Endodermal cell (in vitro differentiated cells): ENCODE measurements at regions not wholly inside any gene's neighbourhood (a gene's known extent, or its start where the extent isn't known, plus 50 kb on each side); places are given as distances from the start of the nearest gene placed in this dataset.

Experiments used
- DNase-seq: peaks from one replicate; pipeline ENCODE4 v3.0.0-alpha.2; 2017
- H3K27ac ChIP-seq: 2 replicates; pipeline ENCODE4 v1.5.1; 2013; ENCODE audit warnings: mild to moderate bottlenecking, low read depth, low read length, moderate library complexity
- H3K27me3 ChIP-seq: 2 replicates; pipeline ENCODE4 v1.6.1; 2013; ENCODE audit warnings: mild to moderate bottlenecking, low read length, moderate library complexity; ENCODE audit not compliant: insufficient read depth, control insufficient read depth, poor library complexity, severe bottlenecking
- H3K36me3 ChIP-seq: 2 replicates; pipeline ENCODE4 v1.7.0; 2013; ENCODE audit warnings: mild to moderate bottlenecking, low read length, moderate library complexity; ENCODE audit not compliant: control insufficient read depth, insufficient read depth
- H3K4me1 ChIP-seq: one replicate; pipeline ENCODE4 v1.7.0; 2013; ENCODE audit warnings: low read length; ENCODE audit not compliant: control insufficient read depth, insufficient read depth
- H3K4me3 ChIP-seq: 2 replicates; pipeline ENCODE4 v1.5.1; 2013; ENCODE audit warnings: mild to moderate bottlenecking, low read length, moderate library complexity
- H3K9ac ChIP-seq: 2 replicates; pipeline ENCODE4 v1.6.1; 2013; ENCODE audit warnings: mild to moderate bottlenecking, low read length, moderate library complexity; ENCODE audit not compliant: poor library complexity, severe bottlenecking; ENCODE audit errors: extremely low read depth
- H3K9me3 ChIP-seq: 2 replicates; pipeline ENCODE4 v1.6.1; 2013; ENCODE audit warnings: mild to moderate bottlenecking, low read length, moderate library complexity; ENCODE audit not compliant: control insufficient read depth
- H3K27ac Mint-ChIP-seq: 2 replicates; pipeline ENCODE4 v1.8.0; 2020; ENCODE audit warnings: mixed read lengths
- H3K27me3 Mint-ChIP-seq: 2 replicates; pipeline ENCODE4 v1.8.0; 2021; ENCODE audit warnings: mild to moderate bottlenecking, mixed read lengths; ENCODE audit not compliant: insufficient read depth
- H3K36me3 Mint-ChIP-seq: 2 replicates; pipeline ENCODE4 v1.8.0; 2020; ENCODE audit warnings: low read depth, mixed read lengths
- H3K4me1 Mint-ChIP-seq: 2 replicates; pipeline ENCODE4 v1.8.0; 2020; ENCODE audit warnings: mixed read lengths
- H3K4me3 Mint-ChIP-seq: 2 replicates; pipeline ENCODE4 v1.8.0; 2020; ENCODE audit warnings: mild to moderate bottlenecking, moderate library complexity, mixed read lengths
- H3K9me3 Mint-ChIP-seq: 2 replicates; pipeline ENCODE4 v1.8.0; 2020; ENCODE audit warnings: mild to moderate bottlenecking, mixed read lengths
- WGBS, 2 experiments: methylation state at CpG; one replicate each; pipeline versions ENCODE4 v1.1.5 to v1.1.7; 2013; ENCODE audit warnings: missing lambda C conversion rate in 2 of 2, mixed read lengths in 1 of 2; ENCODE audit not compliant: insufficient coverage in 1 of 2, insufficient read length in 1 of 2; 5-methylcytosine and 5-hydroxymethylcytosine counted together
- TF ChIP-seq, protein P1 (sequence below): fragments of 200-600 bp; sonication (generic); conservative IDR thresholded peaks from 2 replicates; pipeline ENCODE4 v1.5.0; 2021; ENCODE audit warnings: antibody characterized with exemption, mild to moderate bottlenecking

DNA sequence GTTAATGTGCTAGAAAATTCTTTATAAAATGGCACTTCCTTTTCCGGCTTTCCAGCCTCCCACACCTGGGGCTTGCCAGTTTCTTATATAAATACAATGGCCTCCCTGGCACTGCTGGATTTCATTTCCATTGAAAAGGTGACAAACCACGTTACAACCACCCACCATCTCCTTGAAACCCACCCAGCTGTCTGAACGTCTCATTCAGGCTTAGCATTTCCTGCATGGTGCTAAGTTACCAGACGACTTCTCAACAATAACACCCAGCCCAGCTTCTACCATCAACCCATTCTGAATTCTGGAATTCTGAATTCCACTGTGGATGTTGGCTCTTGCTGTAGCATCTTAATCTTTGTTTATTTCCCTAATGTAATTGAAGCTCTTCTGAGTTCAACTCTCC is 499.8 kb upstream of the CELF2 start:
- no peak overlapping the region for H3K4me3 Mint-ChIP-seq
- H3K9me3 Mint-ChIP-seq: no peaks in the 10 kb centered on the region
- H3K4me1 Mint-ChIP-seq: peaks cover 34% of the 10 kb centered on the region
- H3K9me3 ChIP-seq: no peaks in the 10 kb centered on the region
- H3K27me3 Mint-ChIP-seq: no peaks in the 10 kb centered on the region
- H3K27me3 ChIP-seq: no peaks in the 10 kb centered on the region
- no peak overlapping the region for H3K27ac Mint-ChIP-seq
- 78 to 90% methylated on average over 4 of the region's 4 CpGs for WGBS, 2 experiments
- no peak overlapping the region for H3K9ac ChIP-seq
- no peak overlapping the region for H3K27ac ChIP-seq
- H3K4me1 ChIP-seq: no peaks in the 10 kb centered on the region
- TF ChIP-seq, protein P1, sequence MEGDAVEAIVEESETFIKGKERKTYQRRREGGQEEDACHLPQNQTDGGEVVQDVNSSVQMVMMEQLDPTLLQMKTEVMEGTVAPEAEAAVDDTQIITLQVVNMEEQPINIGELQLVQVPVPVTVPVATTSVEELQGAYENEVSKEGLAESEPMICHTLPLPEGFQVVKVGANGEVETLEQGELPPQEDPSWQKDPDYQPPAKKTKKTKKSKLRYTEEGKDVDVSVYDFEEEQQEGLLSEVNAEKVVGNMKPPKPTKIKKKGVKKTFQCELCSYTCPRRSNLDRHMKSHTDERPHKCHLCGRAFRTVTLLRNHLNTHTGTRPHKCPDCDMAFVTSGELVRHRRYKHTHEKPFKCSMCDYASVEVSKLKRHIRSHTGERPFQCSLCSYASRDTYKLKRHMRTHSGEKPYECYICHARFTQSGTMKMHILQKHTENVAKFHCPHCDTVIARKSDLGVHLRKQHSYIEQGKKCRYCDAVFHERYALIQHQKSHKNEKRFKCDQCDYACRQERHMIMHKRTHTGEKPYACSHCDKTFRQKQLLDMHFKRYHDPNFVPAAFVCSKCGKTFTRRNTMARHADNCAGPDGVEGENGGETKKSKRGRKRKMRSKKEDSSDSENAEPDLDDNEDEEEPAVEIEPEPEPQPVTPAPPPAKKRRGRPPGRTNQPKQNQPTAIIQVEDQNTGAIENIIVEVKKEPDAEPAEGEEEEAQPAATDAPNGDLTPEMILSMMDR: no peak
- no peaks in the 10 kb centered on the region for H3K36me3 ChIP-seq
- H3K4me3 ChIP-seq: no peak overlapping the region
- DNase-seq: no peak
- H3K36me3 Mint-ChIP-seq: no peaks in the 10 kb centered on the region

DNA sequence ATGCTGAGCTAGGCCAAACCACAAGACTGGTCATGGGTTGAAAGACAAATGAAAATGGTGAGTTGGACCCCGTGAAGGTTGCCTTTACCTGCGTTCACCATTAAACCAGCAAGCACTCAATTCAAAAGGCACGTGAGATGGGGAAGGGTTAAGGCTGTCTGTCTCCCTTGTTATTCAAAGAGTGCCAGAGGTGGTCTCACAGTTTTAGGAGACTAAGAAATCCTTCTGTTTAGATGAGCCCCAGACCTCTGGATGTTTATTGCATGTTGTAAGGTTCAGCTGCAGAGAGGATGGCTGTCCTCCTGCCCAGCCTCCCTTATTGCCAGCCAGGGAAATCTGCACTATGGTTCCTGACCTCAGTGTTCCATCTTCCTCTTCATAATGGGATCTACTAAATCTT is 498.0 kb upstream of the CELF2 start:
- H3K27ac ChIP-seq: no peak overlapping the region
- H3K27ac Mint-ChIP-seq: no peak overlapping the region
- H3K36me3 Mint-ChIP-seq: no peaks in the 10 kb centered on the region
- no peaks in the 10 kb centered on the region for H3K27me3 Mint-ChIP-seq
- H3K27me3 ChIP-seq: no peaks in the 10 kb centered on the region
- H3K4me1 ChIP-seq: no peaks in the 10 kb centered on the region
- no peak overlapping the region for H3K4me3 Mint-ChIP-seq
- TF ChIP-seq, protein P1: no peak
- no peak overlapping the region for H3K4me3 ChIP-seq
- no peaks in the 10 kb centered on the region for H3K9me3 Mint-ChIP-seq
- H3K9ac ChIP-seq: no peak overlapping the region
- no peak for DNase-seq
- H3K9me3 ChIP-seq: no peaks in the 10 kb centered on the region
- 80 to 92% methylated on average over 2 to 3 of the region's 3 CpGs for WGBS, 2 experiments
- H3K36me3 ChIP-seq: no peaks in the 10 kb centered on the region
- peaks cover 34% of the 10 kb centered on the region for H3K4me1 Mint-ChIP-seq

DNA sequence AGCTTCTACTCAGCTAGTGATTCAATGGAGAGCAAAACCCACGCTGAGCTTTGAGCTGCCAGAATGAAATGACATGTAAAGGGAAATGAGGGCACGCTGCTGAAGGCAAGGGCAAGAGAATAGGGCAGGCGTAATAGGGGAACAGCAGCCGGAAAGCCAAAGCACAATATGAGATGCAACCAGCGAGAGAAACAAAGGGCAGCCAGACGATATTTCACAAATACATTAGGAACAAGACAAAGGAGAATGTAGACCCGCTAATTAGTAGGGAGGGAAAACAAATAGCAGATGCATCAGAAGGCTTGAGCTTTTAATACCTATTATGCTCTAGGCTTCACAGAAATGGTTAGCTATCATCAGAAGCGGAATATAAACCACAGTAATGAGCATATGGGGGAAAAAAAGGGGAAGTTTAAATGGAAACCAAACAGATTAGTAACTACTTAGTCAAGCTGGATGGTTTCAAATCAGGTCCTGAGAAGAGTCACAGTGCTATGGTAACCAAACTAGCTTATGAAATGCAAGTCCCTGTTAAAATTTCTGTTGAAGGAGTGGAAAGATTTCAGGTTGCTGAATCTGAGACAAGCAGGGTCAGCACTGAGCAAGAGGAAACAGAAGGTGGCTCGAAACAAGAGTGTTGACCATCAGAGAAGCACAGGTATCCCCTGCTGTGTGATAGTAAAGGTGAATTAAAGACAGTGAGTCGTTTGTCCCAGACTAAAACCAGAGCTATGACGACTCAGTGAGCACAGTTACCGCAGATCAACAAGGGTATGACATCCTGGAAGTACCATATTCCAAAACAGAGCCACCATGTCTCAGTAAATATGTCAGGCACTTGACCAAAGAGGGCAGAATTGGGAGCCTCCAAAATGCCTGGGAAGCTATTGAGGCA is 496.9 kb upstream of the CELF2 start:
- no peak overlapping the region for H3K4me3 Mint-ChIP-seq
- no peak for DNase-seq
- no peaks in the 10 kb centered on the region for H3K4me1 ChIP-seq

More for the DNA sequence above, 496.9 kb upstream of the CELF2 start:
- Histone ChIP-seq H3K27me3 (no peaks in the 10 kb centered on the region), H3K9ac (no peak overlapping the region), H3K9me3 (no peaks in the 10 kb centered on the region), H3K27ac (peak overlapping the region; percentile 16), H3K4me3 (no peak overlapping the region), H3K36me3 (no peaks in the 10 kb centered on the region)
- H3K9me3 Mint-ChIP-seq: no peaks in the 10 kb centered on the region
- 80 to 88% methylated on average over 11 to 12 of the region's 12 CpGs for WGBS, 2 experiments
- TF ChIP-seq, protein P1: no peak
- no peaks in the 10 kb centered on the region for H3K36me3 Mint-ChIP-seq
- H3K27me3 Mint-ChIP-seq: no peaks in the 10 kb centered on the region
- H3K27ac Mint-ChIP-seq: no peak overlapping the region
- H3K4me1 Mint-ChIP-seq: peaks cover 31% of the 10 kb centered on the region
